SW 1271 (cell line): ENCODE measurements at regions not wholly inside any gene's neighbourhood (a gene's known extent, or its start where the extent isn't known, plus 50 kb on each side); places are given as distances from the start of the nearest gene placed in this dataset.

Experiments
- DNase-seq, 2 experiments: peaks; one replicate each; lab custom pipeline; 2025; lab: John Stamatoyannopoulos, UW

- DNase-seq: no peak
Observed at GRCh38 chr4:126038502-126039144, 723.9 kb downstream of the FAT4 start.

GRCh38 chr4:126046081-126046614 is 731.4 kb downstream of the FAT4 start:
- no peak for DNase-seq

- no peak for DNase-seq
Observed at GRCh38 chr4:126047114-126047513, 732.4 kb downstream of the FAT4 start.

GRCh38 chr4:126051689-126052424 is 737.1 kb downstream of the FAT4 start:
- no peak for DNase-seq

- DNase-seq: no peak
Observed at GRCh38 chr4:126056116-126056650, 741.4 kb downstream of the FAT4 start.

- DNase-seq: no peak
Observed at GRCh38 chr4:126057371-126057770, 742.6 kb downstream of the FAT4 start.

- no peak for DNase-seq
Observed at GRCh38 chr4:126058596-126058995, 743.8 kb downstream of the FAT4 start.

- no peak for DNase-seq
Observed at GRCh38 chr4:126061655-126062054, 746.9 kb downstream of the FAT4 start.

- DNase-seq: no peak
Observed at GRCh38 chr4:126065016-126065415, 750.3 kb downstream of the FAT4 start.

- DNase-seq: no peak
Observed at GRCh38 chr4:126071346-126072333, 756.9 kb downstream of the FAT4 start.

- no peak for DNase-seq
Observed at GRCh38 chr4:126081336-126081735, 766.6 kb downstream of the FAT4 start.

GRCh38 chr4:126086041-126086440 is 771.3 kb downstream of the FAT4 start:
- DNase-seq: no peak

GRCh38 chr4:126087101-126087500 is 772.3 kb downstream of the FAT4 start:
- DNase-seq: no peak

- no peak for DNase-seq
Observed at GRCh38 chr4:126097155-126097799, 782.5 kb downstream of the FAT4 start.

- DNase-seq: no peak
Observed at GRCh38 chr4:126106658-126107057, 791.9 kb downstream of the FAT4 start.

GRCh38 chr4:126109836-126110235 is 795.1 kb downstream of the FAT4 start:
- DNase-seq: no peak

- no peak for DNase-seq
Observed at GRCh38 chr4:126113058-126113457, 798.3 kb downstream of the FAT4 start.

GRCh38 chr4:126123611-126124325 is 809.0 kb downstream of the FAT4 start:
- DNase-seq: no peak

- no peak for DNase-seq
Observed at GRCh38 chr4:126124818-126125217, 810.1 kb downstream of the FAT4 start.

- no peak for DNase-seq
Observed at GRCh38 chr4:126130215-126130614, 815.5 kb downstream of the FAT4 start.
